ENCODE measurements at regions not wholly inside any gene's neighbourhood (a gene's known extent, or its start where the extent isn't known, plus 50 kb on each side); places are given as distances from the start of the nearest gene placed in this dataset.

- ATAC-seq: no peak
- Mint-ChIP-seq H3K27me3 (ENCODE audit: insufficient read depth, low read depth, poor library complexity) (peaks cover 6% of the 10 kb centered on the region), H3K4me3 (no peak overlapping the region), H3K36me3 (ENCODE audit: low read depth) (no peaks in the 10 kb centered on the region), H3K4me1 (peaks cover 2% of the 10 kb centered on the region), H3K27ac (no peak overlapping the region), H3K9me3 (no peaks in the 10 kb centered on the region)
- Histone ChIP-seq H3F3A (replicated peaks; ENCODE audit: low read depth) (no peaks in the 10 kb centered on the region), H3K36me3 (ENCODE audit: insufficient read depth) (no peaks in the 10 kb centered on the region), H3K27ac (ENCODE audit: low read depth) (no peak overlapping the region), H3K79me2 (replicated peaks; ENCODE audit: insufficient read depth) (no peaks in the 10 kb centered on the region), H3K9me2 (ENCODE audit: insufficient read depth) (peaks cover 3% of the 10 kb centered on the region), H3K4me2 (no peak overlapping the region), H2AFZ (no peak overlapping the region), H3K4me1 (ENCODE audit: insufficient read depth) (peaks cover 6% of the 10 kb centered on the region; the same call in 1 of the 2 replicates), H4K20me1 (replicated peaks; ENCODE audit: insufficient read depth) (no peaks in the 10 kb centered on the region), H3K27me3 (ENCODE audit: insufficient read depth) (no peaks in the 10 kb centered on the region), H3K4me3 (no peak overlapping the region)
- TF ChIP-seq POLR2AphosphoS5 (IDR thresholded peaks at IDR 0.05; ENCODE audit: low read depth) (no peak), CREB1 (CRISPR knock-in tag; IDR thresholded peaks at IDR 0.05; ENCODE audit: low read depth) (no peak), EZH2 (IDR thresholded peaks at IDR 0.05; ENCODE audit: low read depth, unreplicated experiment) (no peak), ZNF462 (CRISPR knock-in tag; IDR thresholded peaks at IDR 0.05) (no peak), REST (IDR thresholded peaks at IDR 0.05; ENCODE audit: unreplicated experiment) (no peak), JUNB (IDR thresholded peaks at IDR 0.05; ENCODE audit: unreplicated experiment) (no peak), NANOG (IDR thresholded peaks at IDR 0.05; ENCODE audit: borderline replicate concordance) (no peak), EZH2phosphoT487 (IDR thresholded peaks at IDR 0.05; ENCODE audit: unreplicated experiment) (no peak), STAT1 (IDR thresholded peaks at IDR 0.05; ENCODE audit: unreplicated experiment) (no peak), ZNF114 (CRISPR knock-in tag; IDR thresholded peaks at IDR 0.05) (no peak), CTCF (conservative IDR thresholded peaks at IDR 0.05; ENCODE audit: low read depth in 2 of 2) (no peak), ZNF331 (CRISPR knock-in tag; IDR thresholded peaks at IDR 0.05; ENCODE audit: low read depth) (no peak), ETS1 (IDR thresholded peaks at IDR 0.05) (no peak)
- no peak for DNase-seq (ENCODE audit: low spot score)
Measured at GRCh38 chr10:94219829-94220228, 142.9 kb downstream of the NOC3L start.

Measured in GM23338 (cell line).